Activated naive CD4-positive, alpha-beta T cell treated with anti-CD3 and anti-CD28 coated beads, Interleukin-2, amount 50 U/mL, for 24 hours (primary cell): ENCODE measurements at regions not wholly inside any gene's neighbourhood (a gene's known extent, or its start where the extent isn't known, plus 50 kb on each side); places are given as distances from the start of the nearest gene placed in this dataset.

Experiments
- H3K27ac Mint-ChIP-seq: one replicate; pipeline ENCODE4 v1.8.0; 2021; ENCODE audit warnings: mild to moderate bottlenecking, mixed read lengths
- H3K27me3 Mint-ChIP-seq: one replicate; pipeline ENCODE4 v1.8.0; 2021; ENCODE audit warnings: mixed read lengths
- H3K36me3 Mint-ChIP-seq: one replicate; pipeline ENCODE4 v1.8.0; 2021; ENCODE audit warnings: mixed read lengths
- H3K4me1 Mint-ChIP-seq: one replicate; pipeline ENCODE4 v1.8.0; 2021; ENCODE audit warnings: mixed read lengths
- H3K4me3 Mint-ChIP-seq: one replicate; pipeline ENCODE4 v1.8.0; 2021; ENCODE audit warnings: mild to moderate bottlenecking, mixed read lengths
- H3K9me3 Mint-ChIP-seq: one replicate; pipeline ENCODE4 v1.8.0; 2021; ENCODE audit warnings: mixed read lengths

DNA sequence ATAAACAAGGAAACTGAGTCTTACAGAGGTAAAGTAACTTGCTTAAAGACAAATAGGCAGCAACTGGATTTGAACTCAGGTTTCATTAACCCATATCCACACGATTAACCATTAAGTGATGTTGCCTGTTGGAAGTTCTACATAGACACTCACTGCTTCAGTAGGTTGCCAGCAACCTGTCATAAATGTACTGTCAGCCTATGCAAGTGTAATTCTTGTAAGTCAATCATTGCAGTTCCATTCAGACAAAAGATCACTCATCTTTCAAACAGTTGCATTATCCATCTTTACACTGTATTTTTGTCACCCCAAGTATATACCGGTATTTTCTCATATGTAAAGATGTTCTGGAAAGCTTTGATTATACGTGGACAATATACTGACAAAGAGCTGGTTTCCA lies 676.9 kb upstream of the PCDH20 start:
- Mint-ChIP-seq H3K4me1 (no peaks in the 10 kb centered on the region), H3K9me3 (peaks cover 8% of the 10 kb centered on the region), H3K36me3 (no peaks in the 10 kb centered on the region), H3K27ac (no peak overlapping the region), H3K4me3 (no peak overlapping the region), H3K27me3 (no peaks in the 10 kb centered on the region)

DNA sequence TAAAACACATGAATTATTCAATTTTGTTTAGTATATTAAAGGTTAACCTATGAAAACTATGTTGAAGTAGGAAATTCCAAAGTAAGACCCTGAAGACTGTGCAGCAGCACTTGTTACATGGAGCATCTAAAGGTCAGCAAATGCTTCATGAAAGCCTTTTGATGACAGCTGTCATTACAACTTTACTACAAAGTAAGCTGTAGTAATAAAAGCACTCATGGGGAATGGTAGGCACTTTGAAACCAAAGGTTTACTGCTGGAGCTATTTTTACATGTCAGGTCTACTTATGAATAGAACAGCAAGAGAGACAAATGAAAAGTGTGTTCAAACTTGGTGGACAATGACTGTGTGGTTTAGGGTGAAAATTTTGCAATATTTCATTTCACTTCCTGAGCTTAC lies 672.5 kb upstream of the PCDH20 start:
- no peaks in the 10 kb centered on the region for H3K36me3 Mint-ChIP-seq
- H3K9me3 Mint-ChIP-seq: peaks cover 8% of the 10 kb centered on the region

DNA sequence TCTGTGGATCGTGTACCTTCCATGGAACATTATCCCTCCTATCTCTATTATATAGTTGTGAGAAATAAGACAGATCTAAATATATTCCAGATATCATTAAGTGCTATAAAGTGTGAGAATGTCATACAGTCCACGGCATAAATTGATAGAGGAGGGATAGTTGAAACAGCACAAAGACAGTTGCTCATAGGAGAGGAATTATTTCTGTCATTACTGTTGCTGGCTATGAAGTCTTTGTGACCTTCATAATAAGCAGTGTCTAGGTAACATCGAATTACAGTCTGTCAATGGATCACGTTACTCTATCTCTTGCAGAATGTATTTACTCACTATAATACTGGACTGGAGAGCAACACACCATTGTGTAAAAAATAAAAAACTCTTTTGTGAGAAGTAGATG lies 671.5 kb upstream of the PCDH20 start:
- Mint-ChIP-seq H3K4me1 (no peaks in the 10 kb centered on the region), H3K27me3 (no peaks in the 10 kb centered on the region), H3K36me3 (no peaks in the 10 kb centered on the region), H3K4me3 (no peak overlapping the region), H3K9me3 (peaks cover 8% of the 10 kb centered on the region), H3K27ac (no peak overlapping the region)

More for the DNA sequence above, 672.5 kb upstream of the PCDH20 start:
- Mint-ChIP-seq H3K4me1 (no peaks in the 10 kb centered on the region), H3K27ac (no peak overlapping the region), H3K27me3 (no peaks in the 10 kb centered on the region), H3K4me3 (no peak overlapping the region)

DNA sequence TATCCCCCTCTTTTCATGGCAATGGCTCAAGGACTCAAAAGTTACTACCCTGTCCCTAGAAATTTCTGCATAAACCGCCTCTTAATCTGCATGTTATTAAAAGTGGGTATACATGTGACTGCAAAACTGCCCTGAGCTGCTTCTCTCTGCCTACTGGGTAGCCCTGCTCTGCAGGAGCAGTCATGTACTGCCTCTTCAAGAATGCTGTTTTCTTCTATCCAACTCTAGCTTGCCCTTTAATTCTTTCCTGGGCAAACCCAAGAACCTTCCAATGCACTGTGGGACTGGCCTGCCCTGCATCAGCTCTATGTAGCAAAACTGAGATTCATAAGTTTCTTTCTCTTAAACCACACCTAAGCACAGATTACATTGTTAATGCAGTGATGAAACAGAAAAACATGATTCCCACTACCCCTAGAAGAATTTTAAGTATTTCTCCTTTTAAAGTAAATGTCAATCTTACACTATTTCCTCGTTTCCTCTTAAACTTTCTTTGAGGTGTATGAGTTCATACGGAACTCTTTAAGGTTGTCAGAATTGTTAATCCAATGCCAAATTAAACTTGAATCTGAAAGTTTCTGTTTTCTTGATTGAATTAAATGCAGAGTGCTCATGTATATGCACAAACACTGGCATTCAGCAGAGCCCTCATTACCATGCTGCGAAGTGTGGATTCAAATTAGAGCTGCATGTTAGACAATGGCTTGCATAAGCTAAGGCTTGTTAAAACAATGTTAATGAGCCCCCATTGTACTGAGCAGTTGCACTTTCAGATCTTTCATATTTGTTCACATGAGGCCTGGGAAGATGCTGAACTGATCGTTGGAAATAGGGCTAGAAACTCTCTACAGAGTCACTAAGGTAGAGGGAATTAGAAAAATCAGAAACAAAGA lies 669.9 kb upstream of the PCDH20 start:
- Mint-ChIP-seq H3K9me3 (peaks cover 8% of the 10 kb centered on the region), H3K36me3 (no peaks in the 10 kb centered on the region), H3K4me3 (no peak overlapping the region), H3K27ac (no peak overlapping the region), H3K27me3 (no peaks in the 10 kb centered on the region), H3K4me1 (no peaks in the 10 kb centered on the region)

DNA sequence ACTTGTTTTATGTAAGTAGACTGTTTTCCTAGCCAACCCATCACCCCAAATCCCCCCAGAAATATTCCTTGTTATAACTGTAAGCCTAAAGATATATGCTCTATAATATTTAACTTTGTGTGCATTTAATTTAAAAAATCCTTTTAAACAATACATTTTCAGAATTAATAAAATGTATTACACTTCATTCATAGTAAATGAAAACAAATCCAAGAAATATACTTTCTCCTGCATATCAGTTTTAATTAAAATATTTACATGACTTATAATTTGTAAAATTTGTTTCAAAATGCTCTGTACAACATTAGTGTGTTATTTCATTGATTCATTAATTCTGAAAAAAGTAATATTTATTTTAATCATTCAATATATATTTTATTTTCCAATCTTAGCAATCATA lies 669.1 kb upstream of the PCDH20 start:
- no peaks in the 10 kb centered on the region for H3K4me1 Mint-ChIP-seq
- peaks cover 12% of the 10 kb centered on the region for H3K9me3 Mint-ChIP-seq
- H3K27me3 Mint-ChIP-seq: no peaks in the 10 kb centered on the region
- no peak overlapping the region for H3K4me3 Mint-ChIP-seq
- no peaks in the 10 kb centered on the region for H3K36me3 Mint-ChIP-seq
- no peak overlapping the region for H3K27ac Mint-ChIP-seq

DNA sequence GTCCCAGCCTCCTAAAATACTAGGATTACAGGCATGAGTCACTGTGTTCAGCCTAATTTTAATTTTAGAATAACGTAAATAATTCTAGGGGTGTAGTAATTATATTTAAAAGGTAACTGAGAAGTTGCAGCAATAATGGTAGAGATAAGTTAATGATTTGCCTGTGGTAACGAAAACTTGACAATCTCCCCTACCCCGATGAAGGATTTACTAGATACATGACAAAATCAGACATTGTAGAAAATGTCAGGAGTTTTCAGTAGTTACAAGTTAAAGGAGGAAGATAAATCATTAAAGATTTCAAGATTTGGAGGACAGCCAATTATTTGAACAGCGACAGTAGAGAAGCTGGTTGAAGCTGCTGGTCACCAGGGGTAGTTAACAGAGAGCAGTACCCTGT lies 652.2 kb upstream of the PCDH20 start:
- Mint-ChIP-seq H3K9me3 (no peaks in the 10 kb centered on the region), H3K4me3 (no peak overlapping the region), H3K27me3 (no peaks in the 10 kb centered on the region), H3K4me1 (no peaks in the 10 kb centered on the region), H3K27ac (no peak overlapping the region), H3K36me3 (no peaks in the 10 kb centered on the region)

DNA sequence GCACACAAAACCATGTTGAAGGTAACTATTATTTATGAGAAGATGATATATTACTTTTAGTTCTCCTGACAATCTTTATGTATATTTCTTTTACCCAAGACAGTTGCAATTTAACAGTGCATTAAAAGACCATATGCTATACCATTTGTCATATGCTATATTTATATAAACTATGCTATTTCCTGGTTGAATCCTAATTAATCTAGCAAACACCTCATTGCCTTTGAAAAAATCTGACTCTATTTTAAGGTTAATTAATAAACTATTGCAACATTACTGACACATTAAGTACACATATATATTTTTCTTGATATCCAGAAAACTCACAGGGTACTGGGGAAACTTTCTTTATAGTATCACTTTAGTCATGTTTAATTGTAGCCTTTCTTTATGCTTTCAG lies 649.4 kb upstream of the PCDH20 start:
- no peaks in the 10 kb centered on the region for H3K36me3 Mint-ChIP-seq
- no peak overlapping the region for H3K27ac Mint-ChIP-seq
- H3K9me3 Mint-ChIP-seq: peaks cover 8% of the 10 kb centered on the region
- H3K4me1 Mint-ChIP-seq: no peaks in the 10 kb centered on the region
- H3K4me3 Mint-ChIP-seq: no peak overlapping the region
- no peaks in the 10 kb centered on the region for H3K27me3 Mint-ChIP-seq

DNA sequence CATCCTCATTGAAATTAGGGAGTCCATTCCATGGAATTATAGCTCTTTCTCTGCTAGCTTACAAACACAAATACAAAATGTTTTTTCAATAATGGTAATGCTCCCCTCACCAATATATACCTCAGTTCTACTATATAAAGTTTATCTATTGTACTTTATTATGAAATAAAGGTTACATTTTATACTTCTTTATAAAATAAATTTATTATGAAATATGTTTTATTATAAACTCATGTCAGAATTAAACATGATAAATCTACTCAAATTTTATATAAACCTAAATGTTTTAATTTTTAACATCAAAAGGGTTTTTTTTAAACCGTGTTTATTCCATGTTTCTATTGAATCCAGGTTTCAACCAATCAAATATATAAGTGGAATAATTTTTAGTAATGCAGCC lies 646.1 kb upstream of the PCDH20 start:
- Mint-ChIP-seq H3K27me3 (no peaks in the 10 kb centered on the region), H3K27ac (no peak overlapping the region), H3K9me3 (peaks cover 8% of the 10 kb centered on the region), H3K36me3 (no peaks in the 10 kb centered on the region), H3K4me1 (no peaks in the 10 kb centered on the region), H3K4me3 (no peak overlapping the region)

DNA sequence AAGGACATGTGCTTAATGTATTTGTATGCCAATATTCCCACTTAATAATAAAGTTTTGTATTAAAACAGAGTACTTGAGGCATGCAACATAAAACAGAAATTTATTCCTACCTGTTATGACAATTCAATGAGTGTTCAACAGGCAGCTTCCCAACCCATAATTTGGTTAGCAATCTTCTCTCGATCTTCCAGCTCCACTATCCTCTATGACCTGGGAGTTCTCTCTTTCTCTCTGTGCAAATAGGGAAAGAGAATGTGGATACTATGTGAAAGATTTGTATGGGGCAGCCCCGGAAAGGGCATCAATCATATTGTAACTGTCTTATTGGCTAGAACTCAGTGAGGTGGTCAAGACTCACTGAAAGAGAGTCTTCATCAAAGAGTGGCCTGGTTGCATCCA lies 644.9 kb upstream of the PCDH20 start:
- Mint-ChIP-seq H3K9me3 (peaks cover 8% of the 10 kb centered on the region), H3K4me3 (no peak overlapping the region), H3K27me3 (no peaks in the 10 kb centered on the region), H3K27ac (no peak overlapping the region), H3K4me1 (no peaks in the 10 kb centered on the region), H3K36me3 (no peaks in the 10 kb centered on the region)

DNA sequence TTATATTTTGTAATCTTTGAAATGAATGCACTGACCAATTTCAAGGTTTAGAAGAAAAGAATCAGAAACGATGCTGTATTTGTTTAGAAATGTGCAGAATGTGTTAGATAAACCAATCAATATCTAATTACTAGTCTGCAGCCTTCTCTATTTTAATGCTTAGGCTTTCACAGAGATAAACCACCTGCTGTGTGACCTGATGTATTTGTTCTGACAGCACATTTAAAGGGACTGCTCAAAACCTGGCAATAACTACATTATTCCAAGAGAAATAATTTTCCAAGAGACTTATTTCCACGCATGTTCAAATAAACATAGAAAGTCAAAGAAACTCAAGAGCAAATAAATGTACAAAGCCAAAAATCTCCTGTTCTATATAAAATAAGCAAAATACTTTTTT lies 641.6 kb upstream of the PCDH20 start:
- Mint-ChIP-seq H3K27ac (no peak overlapping the region), H3K4me1 (no peaks in the 10 kb centered on the region), H3K9me3 (peaks cover 8% of the 10 kb centered on the region), H3K27me3 (no peaks in the 10 kb centered on the region), H3K4me3 (no peak overlapping the region), H3K36me3 (no peaks in the 10 kb centered on the region)

DNA sequence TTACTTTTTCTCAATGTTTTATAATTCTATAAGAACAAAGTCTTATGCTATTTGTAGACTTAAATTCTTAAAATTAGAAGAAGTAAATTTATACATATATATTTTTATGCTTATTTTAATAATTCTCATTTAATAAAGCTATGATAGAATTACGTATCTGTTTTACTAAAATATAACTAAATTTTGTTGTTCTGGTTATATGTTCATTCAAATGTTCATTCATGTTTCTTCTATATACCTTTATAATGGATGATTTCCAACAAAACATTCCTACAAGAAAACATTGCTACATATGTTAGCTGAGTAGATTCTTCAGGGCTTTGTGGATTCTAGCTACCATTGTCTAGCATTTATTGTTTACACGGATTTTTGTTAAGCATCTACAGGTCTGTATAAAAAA lies 634.3 kb upstream of the PCDH20 start:
- Mint-ChIP-seq H3K4me1 (no peaks in the 10 kb centered on the region), H3K36me3 (no peaks in the 10 kb centered on the region), H3K9me3 (peaks cover 5% of the 10 kb centered on the region)

DNA sequence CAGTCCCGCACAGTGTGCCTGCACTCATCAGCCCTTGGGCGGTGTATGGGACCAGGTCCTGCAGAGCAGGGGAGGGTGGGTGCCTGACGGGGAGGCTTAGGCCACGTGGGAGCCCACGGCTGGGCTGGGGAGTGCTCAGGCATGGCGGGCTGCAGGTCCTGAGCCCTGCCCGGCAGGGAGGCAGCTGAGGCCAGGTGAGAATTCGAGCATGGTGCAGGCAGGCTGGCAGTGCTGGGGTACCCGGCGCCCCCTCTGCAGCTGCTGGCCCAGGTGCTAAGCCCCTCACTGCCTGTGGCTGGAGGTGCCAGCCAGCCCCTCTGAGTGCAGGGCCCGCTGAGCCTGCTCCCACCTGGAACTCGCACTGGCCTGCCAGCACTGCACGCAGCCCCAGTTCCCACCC lies 630.9 kb upstream of the PCDH20 start:
- H3K36me3 Mint-ChIP-seq: no peaks in the 10 kb centered on the region
- no peak overlapping the region for H3K27ac Mint-ChIP-seq
- H3K9me3 Mint-ChIP-seq: peaks cover 5% of the 10 kb centered on the region
- H3K4me1 Mint-ChIP-seq: no peaks in the 10 kb centered on the region
- H3K27me3 Mint-ChIP-seq: no peaks in the 10 kb centered on the region
- H3K4me3 Mint-ChIP-seq: no peak overlapping the region

More for the DNA sequence above, 634.3 kb upstream of the PCDH20 start:
- no peaks in the 10 kb centered on the region for H3K27me3 Mint-ChIP-seq
- H3K4me3 Mint-ChIP-seq: no peak overlapping the region
- H3K27ac Mint-ChIP-seq: no peak overlapping the region

DNA sequence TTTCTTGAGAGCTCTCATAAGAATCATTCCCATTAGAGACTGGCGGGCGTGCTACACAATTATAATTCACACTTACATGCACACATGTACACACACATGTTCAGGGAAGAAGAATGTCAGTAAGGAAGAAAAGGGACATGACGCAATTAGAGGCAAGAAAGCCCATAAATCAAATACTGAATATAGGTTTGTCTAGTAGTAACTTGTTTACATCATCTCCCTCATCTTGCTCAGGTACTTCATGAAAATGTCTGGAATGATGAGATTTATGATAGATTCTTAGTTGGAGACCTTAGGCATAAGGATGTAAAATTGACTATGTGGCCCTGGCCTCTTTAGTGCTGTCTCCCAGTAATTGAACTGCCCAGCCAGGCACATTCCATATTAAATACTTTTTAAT lies 628.0 kb upstream of the PCDH20 start:
- no peaks in the 10 kb centered on the region for H3K4me1 Mint-ChIP-seq
- H3K36me3 Mint-ChIP-seq: no peaks in the 10 kb centered on the region
- H3K27ac Mint-ChIP-seq: no peak overlapping the region
- no peak overlapping the region for H3K4me3 Mint-ChIP-seq
- H3K27me3 Mint-ChIP-seq: no peaks in the 10 kb centered on the region
- no peaks in the 10 kb centered on the region for H3K9me3 Mint-ChIP-seq

DNA sequence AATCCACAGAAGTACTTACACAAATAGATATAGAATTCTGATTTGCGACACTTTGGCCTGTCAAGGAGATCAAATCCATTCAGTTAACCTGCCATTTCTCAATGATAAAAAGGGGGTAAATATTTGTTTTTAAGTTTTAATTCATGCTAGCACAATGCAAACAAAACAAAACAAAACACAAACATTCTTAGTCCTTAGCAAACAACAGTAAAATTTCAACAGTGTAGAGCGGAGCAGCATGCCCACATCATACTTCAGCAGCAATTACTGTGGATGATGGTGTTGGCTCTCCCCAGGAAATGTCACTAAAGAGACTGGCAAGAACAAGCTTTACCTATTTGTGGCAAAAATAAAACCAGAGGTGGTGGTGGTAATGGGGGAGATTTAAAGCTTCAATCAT lies 625.2 kb upstream of the PCDH20 start:
- Mint-ChIP-seq H3K27ac (no peak overlapping the region), H3K4me3 (no peak overlapping the region), H3K27me3 (no peaks in the 10 kb centered on the region), H3K4me1 (no peaks in the 10 kb centered on the region), H3K36me3 (no peaks in the 10 kb centered on the region), H3K9me3 (peaks cover 5% of the 10 kb centered on the region)

DNA sequence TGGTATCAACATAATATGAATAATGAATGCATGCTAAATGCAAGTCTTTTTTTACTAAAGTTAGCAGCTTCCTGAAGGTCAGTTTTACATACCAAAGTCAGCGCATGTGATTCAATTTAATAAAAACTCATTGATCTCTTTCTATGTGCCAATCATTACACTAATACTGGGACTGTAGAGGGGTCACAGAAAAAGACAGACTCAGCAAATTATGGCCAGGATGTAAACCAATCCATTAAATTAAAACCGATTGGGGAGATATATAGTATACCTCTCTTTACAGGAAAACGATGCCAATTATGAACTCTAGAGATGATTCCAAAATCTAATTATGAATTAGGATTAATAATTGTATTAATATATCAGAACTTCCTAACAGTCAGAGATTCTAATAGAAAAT lies 624.4 kb upstream of the PCDH20 start:
- Mint-ChIP-seq H3K27ac (no peak overlapping the region), H3K27me3 (no peaks in the 10 kb centered on the region), H3K4me3 (no peak overlapping the region), H3K9me3 (peaks cover 5% of the 10 kb centered on the region), H3K36me3 (no peaks in the 10 kb centered on the region), H3K4me1 (no peaks in the 10 kb centered on the region)

DNA sequence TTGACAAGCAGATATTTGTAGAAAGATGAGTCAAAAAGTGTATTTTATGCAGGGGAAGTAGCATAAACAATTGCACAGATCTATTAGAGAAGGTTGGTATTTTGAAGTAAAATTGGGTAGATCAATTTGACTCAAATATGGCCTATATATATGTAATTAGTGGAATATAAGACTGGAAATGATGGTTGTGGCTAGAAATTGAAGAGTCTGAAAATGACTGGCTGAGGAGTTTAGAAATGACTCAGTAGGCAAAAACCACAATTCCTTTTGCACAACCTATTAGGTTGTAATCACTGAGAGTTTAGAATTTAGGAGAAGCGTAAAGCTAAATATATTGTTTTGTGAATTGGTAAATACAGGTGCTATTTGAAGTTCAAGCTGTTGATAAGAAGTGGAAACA lies 622.6 kb upstream of the PCDH20 start:
- Mint-ChIP-seq H3K9me3 (peaks cover 5% of the 10 kb centered on the region), H3K27me3 (no peaks in the 10 kb centered on the region), H3K36me3 (no peaks in the 10 kb centered on the region), H3K27ac (no peak overlapping the region), H3K4me1 (no peaks in the 10 kb centered on the region), H3K4me3 (no peak overlapping the region)

DNA sequence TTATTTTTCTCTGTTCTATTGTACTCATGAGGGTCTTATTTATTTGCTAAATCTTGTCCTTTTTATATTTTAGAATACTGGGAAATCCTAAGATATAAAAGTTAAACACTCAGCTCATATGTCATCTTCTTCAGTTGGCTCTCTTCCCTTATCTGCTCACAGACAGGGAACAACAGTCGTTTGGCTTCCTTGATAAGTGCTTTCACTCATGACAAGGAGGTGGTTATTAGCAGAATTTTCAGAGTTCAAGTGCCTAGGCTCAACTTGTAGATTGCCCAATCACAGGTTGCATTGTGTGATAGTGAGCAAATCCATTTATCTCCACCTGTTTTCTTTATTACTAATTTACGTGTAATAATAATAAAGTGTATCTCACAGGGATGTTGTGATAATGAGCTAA lies 620.3 kb upstream of the PCDH20 start:
- Mint-ChIP-seq H3K4me1 (no peaks in the 10 kb centered on the region), H3K36me3 (no peaks in the 10 kb centered on the region), H3K4me3 (no peak overlapping the region), H3K27ac (no peak overlapping the region), H3K9me3 (peaks cover 5% of the 10 kb centered on the region), H3K27me3 (no peaks in the 10 kb centered on the region)
